HG02759 (cell line): ENCODE measurements at regions not wholly inside any gene's neighbourhood (a gene's known extent, or its start where the extent isn't known, plus 50 kb on each side); places are given as distances from the start of the nearest gene placed in this dataset.
A peak's percentile ranks its signal among the peaks of the same experiment; 100 is the strongest.

ENCODE experiments used
- ATAC-seq: cut with Tn5 transposase; IDR thresholded peaks from one replicate; pipeline ENCODE4 v1.9.1; 2021; ENCODE audit warnings: mild to moderate bottlenecking, moderate library complexity; ENCODE audit not compliant: unreplicated experiment

GRCh38 chr4:156191044-156191781, 237.5 kb upstream of the CTSO start:
- no peak for ATAC-seq

GRCh38 chr4:156190615-156191014, 236.9 kb upstream of the CTSO start:
- no peak for ATAC-seq

GRCh38 chr4:156188596-156188995, 234.9 kb upstream of the CTSO start:
- no peak for ATAC-seq

GRCh38 chr4:156186111-156186510, 232.4 kb upstream of the CTSO start:
- ATAC-seq: no peak

- ATAC-seq: no peak
Measured at GRCh38 chr4:156185514-156186055, 231.9 kb upstream of the CTSO start.

- ATAC-seq: no peak
Measured at GRCh38 chr4:156182269-156182668, 228.6 kb upstream of the CTSO start.

- no peak for ATAC-seq
Measured at GRCh38 chr4:156177941-156178340, 224.3 kb upstream of the CTSO start.

- no peak for ATAC-seq
Measured at GRCh38 chr4:156176896-156177295, 223.2 kb upstream of the CTSO start.

- no peak for ATAC-seq
Measured at GRCh38 chr4:156173937-156174336, 220.3 kb upstream of the CTSO start.

GRCh38 chr4:156173486-156173885, 219.8 kb upstream of the CTSO start:
- ATAC-seq: no peak

GRCh38 chr4:156169861-156170260, 216.2 kb upstream of the CTSO start:
- no peak for ATAC-seq

- ATAC-seq: peak; percentile 63
Measured at GRCh38 chr4:156169011-156169410, 215.3 kb upstream of the CTSO start.

GRCh38 chr4:156168288-156168687, 214.6 kb upstream of the CTSO start:
- no peak for ATAC-seq

GRCh38 chr4:156158747-156159146, 205.1 kb upstream of the CTSO start:
- no peak for ATAC-seq

- no peak for ATAC-seq
Measured at GRCh38 chr4:156154978-156155377, 201.3 kb upstream of the CTSO start.

GRCh38 chr4:156146571-156146970, 192.9 kb upstream of the CTSO start:
- no peak for ATAC-seq

GRCh38 chr4:156144961-156145360, 191.3 kb upstream of the CTSO start:
- no peak for ATAC-seq

- no peak for ATAC-seq
Measured at GRCh38 chr4:156138781-156139280, 185.2 kb upstream of the CTSO start.

GRCh38 chr4:156137679-156138473, 184.2 kb upstream of the CTSO start:
- ATAC-seq: no peak

GRCh38 chr4:156132196-156132595, 178.5 kb upstream of the CTSO start:
- no peak for ATAC-seq

GRCh38 chr4:156128616-156129015, 174.9 kb upstream of the CTSO start:
- ATAC-seq: no peak
